Colonic mucosa (tissue), 4 donors: ENCODE measurements at regions not wholly inside any gene's neighbourhood (a gene's known extent, or its start where the extent isn't known, plus 50 kb on each side); places are given as distances from the start of the nearest gene placed in this dataset.

Source experiments
- DNase-seq: peaks from one replicate; pipeline ENCODE4 v3.0.0-alpha.2; 2020
- H3K27ac ChIP-seq: fragments of 200-600 bp; one replicate; pipeline ENCODE4 v1.8.0; 2021
- H3K27me3 ChIP-seq: fragments of 200-600 bp; one replicate; pipeline ENCODE4 v1.8.0; 2021
- H3K36me3 ChIP-seq: fragments of 200-600 bp; one replicate; pipeline ENCODE4 v1.8.0; 2021
- H3K4me1 ChIP-seq: fragments of 200-600 bp; one replicate; pipeline ENCODE4 v1.8.0; 2021; ENCODE audit warnings: mild to moderate bottlenecking
- H3K4me3 ChIP-seq: fragments of 200-600 bp; one replicate; pipeline ENCODE4 v1.8.0; 2021
- H3K9ac ChIP-seq, 2 donors: one replicate each; pipeline ENCODE4 v1.7.0; 2013; ENCODE audit warnings: control low read depth in 2 of 2, low read depth in 2 of 2, low read length in 2 of 2
- H3K9me3 ChIP-seq: fragments of 200-600 bp; one replicate; pipeline ENCODE4 v1.8.0; 2021
- intact Hi-C: fragments of 100-400 bp; cut with DNase I; formaldehyde crosslinking; loops from one replicate; pipeline ENCODE4 v1.14.1; 2022
- TF ChIP-seq, protein P1 (sequence below): fragments of 200-600 bp; IDR thresholded peaks from one replicate; pipeline ENCODE4 v1.8.0; 2022; ENCODE audit warnings: antibody characterized with exemption, mild to moderate bottlenecking
- donor health status: healthy.
- donor health status: DM: no; HTN: no; CAD: no.
- donor health status: DM: no; HTN: no; CAD: no.

DNA sequence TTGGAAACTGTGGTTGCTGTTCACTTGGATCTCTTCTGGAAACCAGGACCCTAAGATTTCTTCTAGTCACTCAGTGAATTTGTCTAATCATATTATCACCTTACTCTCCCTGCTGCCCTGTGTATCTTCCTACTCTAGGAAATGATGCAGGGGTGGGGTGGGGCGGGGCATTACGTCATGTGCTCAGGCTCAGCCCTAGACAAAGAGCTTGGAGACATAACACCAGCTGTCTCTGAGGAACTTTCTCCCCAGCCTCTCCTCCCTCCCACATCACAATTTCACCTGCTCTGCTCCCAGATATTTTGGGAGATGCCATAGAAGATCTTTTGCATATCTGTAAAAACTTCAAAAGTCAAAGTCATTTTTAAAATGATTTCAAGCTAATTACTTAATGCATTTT lies 470.4 kb downstream of the ZSWIM6 start:
- no peaks in the 10 kb centered on the region for H3K4me1 ChIP-seq
- TF ChIP-seq, protein P1, sequence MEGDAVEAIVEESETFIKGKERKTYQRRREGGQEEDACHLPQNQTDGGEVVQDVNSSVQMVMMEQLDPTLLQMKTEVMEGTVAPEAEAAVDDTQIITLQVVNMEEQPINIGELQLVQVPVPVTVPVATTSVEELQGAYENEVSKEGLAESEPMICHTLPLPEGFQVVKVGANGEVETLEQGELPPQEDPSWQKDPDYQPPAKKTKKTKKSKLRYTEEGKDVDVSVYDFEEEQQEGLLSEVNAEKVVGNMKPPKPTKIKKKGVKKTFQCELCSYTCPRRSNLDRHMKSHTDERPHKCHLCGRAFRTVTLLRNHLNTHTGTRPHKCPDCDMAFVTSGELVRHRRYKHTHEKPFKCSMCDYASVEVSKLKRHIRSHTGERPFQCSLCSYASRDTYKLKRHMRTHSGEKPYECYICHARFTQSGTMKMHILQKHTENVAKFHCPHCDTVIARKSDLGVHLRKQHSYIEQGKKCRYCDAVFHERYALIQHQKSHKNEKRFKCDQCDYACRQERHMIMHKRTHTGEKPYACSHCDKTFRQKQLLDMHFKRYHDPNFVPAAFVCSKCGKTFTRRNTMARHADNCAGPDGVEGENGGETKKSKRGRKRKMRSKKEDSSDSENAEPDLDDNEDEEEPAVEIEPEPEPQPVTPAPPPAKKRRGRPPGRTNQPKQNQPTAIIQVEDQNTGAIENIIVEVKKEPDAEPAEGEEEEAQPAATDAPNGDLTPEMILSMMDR: no peak
- no peaks in the 10 kb centered on the region for H3K9me3 ChIP-seq
- no peak overlapping the region for H3K27ac ChIP-seq
- no peak for DNase-seq
- intact Hi-C loops: no loop called here
- no peaks in the 10 kb centered on the region for H3K36me3 ChIP-seq
- H3K9ac ChIP-seq: no peak overlapping the region
- no peaks in the 10 kb centered on the region for H3K27me3 ChIP-seq
- no peak overlapping the region for H3K4me3 ChIP-seq

DNA sequence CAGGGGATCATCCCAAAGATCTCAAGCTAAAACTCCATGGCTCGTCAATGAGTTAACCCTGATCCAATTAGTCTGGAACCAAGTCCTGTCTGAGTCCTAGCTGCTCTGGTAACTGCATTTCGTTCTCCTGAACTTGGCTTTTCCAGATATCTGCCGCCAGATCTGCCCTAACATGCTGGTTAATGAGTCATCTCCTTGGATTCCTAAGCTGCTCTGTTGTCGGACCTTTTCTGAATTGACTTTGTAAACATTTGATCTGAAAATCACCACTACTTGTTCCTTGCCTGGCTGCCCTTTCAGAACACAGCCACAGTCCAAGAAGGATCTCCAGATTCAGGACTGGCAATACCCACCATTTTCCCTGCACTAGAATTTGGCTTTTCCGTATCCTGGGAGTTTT lies 473.0 kb downstream of the ZSWIM6 start:
- H3K9me3 ChIP-seq: no peaks in the 10 kb centered on the region
- H3K27ac ChIP-seq: no peak overlapping the region
- no peak for DNase-seq
- H3K4me3 ChIP-seq: no peak overlapping the region
- H3K4me1 ChIP-seq: no peaks in the 10 kb centered on the region
- no peaks in the 10 kb centered on the region for H3K27me3 ChIP-seq
- TF ChIP-seq, protein P1: no peak
- H3K9ac ChIP-seq: no peak overlapping the region
- intact Hi-C loops: no loop called here
- no peaks in the 10 kb centered on the region for H3K36me3 ChIP-seq

DNA sequence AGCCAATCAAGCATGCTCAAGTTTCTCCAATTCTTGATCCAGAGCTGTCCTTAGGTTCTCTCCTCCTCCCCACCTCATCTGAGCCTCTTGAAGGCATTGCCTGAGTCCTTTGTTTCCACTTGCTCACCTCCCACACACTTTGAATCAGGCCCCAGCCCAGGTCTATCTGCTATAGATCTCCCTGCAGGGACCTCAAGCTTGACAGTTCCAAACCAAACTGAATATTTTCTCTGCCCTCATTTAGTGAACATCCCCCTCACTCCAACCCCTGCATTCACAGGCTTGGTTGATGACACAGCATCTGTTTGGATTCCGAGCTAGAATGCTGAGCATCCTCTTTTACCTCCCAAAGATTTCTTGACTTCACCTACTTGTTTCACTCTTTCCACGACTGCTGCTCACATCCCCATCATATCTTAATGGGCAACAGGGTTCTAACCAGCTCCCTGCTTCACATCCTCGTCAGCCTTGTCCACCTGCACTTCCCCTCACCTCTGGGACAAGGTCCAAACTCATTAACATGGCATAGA lies 474.5 kb downstream of the ZSWIM6 start:
- Histone ChIP-seq H3K27ac (no peak overlapping the region), H3K27me3 (no peaks in the 10 kb centered on the region), H3K4me3 (no peak overlapping the region), H3K4me1 (no peaks in the 10 kb centered on the region), H3K9me3 (no peaks in the 10 kb centered on the region), H3K9ac (no peak overlapping the region), H3K36me3 (no peaks in the 10 kb centered on the region)
- TF ChIP-seq, protein P1: no peak
- intact Hi-C loops: no loop called here
- DNase-seq: no peak

DNA sequence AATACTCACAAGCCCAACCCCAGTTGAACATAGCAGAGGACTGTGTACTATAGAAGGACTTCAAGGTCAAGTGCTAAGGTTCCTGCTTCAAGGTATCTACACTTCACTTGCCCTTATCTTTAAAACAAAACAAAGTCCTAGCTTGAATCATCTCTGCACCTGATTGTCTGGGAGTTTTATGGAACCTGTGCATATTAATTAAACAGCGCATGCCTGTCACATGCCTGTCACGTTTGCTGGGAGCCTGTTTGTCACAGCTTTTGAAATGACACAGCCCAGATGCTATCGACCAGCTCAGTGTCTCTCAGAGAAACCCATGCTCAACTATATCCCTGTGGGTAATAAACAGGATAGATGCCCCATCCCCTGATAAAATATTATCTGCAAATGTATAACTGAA lies 476.0 kb downstream of the ZSWIM6 start:
- intact Hi-C loops: no loop called here
- Histone ChIP-seq H3K36me3 (no peaks in the 10 kb centered on the region), H3K9me3 (no peaks in the 10 kb centered on the region), H3K27me3 (no peaks in the 10 kb centered on the region), H3K4me1 (no peaks in the 10 kb centered on the region), H3K4me3 (no peak overlapping the region), H3K9ac (no peak overlapping the region), H3K27ac (no peak overlapping the region)
- TF ChIP-seq, protein P1: no peak
- DNase-seq: no peak

DNA sequence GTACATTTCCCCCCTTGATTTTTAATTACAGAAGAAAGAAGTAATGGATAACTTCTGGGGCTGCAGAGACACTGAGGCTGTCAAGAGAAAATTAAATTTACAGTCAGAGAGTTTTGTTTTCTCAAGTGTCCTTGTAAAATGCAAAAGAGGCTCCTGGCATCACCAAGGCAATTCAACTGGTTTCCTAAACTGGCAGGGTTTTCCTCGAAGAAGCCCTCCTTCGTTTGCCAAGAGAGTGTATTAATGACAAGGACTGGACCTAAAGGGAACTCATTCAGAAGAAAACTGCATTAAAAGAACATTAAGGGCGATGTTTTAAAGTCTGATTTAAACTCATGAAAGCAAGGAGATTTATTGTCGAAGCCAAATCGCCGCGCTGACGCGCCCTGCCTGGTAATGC lies 476.9 kb downstream of the ZSWIM6 start:
- no peak for DNase-seq
- H3K36me3 ChIP-seq: no peaks in the 10 kb centered on the region
- no peak overlapping the region for H3K9ac ChIP-seq
- H3K4me3 ChIP-seq: no peak overlapping the region
- no peaks in the 10 kb centered on the region for H3K4me1 ChIP-seq
- no peaks in the 10 kb centered on the region for H3K27me3 ChIP-seq
- TF ChIP-seq, protein P1: no peak
- no peaks in the 10 kb centered on the region for H3K9me3 ChIP-seq
- H3K27ac ChIP-seq: no peak overlapping the region
- intact Hi-C loops: no loop called here

DNA sequence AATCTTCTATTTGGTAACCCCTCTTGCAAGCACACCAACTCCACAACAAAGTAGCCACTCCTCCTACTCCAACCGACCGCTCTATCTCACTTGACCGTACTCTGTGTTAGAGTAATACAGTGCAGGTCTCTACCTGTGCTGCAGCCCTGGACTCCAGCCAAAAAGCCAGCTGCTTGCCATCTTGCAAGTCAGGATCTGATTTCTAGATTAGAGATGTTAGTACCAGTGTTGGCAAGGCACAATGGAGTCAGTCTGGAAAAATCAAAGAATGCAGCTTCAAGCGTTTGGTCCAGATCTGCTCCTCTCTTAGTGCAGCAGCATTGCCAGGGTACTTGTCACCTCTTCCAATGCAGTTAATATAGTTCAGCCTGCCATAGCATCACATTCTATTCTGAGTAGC lies 477.6 kb downstream of the ZSWIM6 start:
- TF ChIP-seq, protein P1: no peak
- DNase-seq: no peak

More for the DNA sequence above, 477.6 kb downstream of the ZSWIM6 start:
- H3K4me1 ChIP-seq: no peaks in the 10 kb centered on the region
- intact Hi-C loops: loop anchor here (10.0 kb wide), 1 partner anchor 135 kb away; no protein-coding TSS in a partner anchor
- no peak overlapping the region for H3K4me3 ChIP-seq
- no peak overlapping the region for H3K9ac ChIP-seq
- H3K27ac ChIP-seq: no peak overlapping the region
- H3K27me3 ChIP-seq: no peaks in the 10 kb centered on the region
- no peaks in the 10 kb centered on the region for H3K9me3 ChIP-seq
- H3K36me3 ChIP-seq: no peaks in the 10 kb centered on the region
